Activated CD4-positive, alpha-beta memory T cell treated with anti-CD3 and anti-CD28 coated beads, Interleukin-2, amount 10 ng/mL, durations not matched to agents 7 days and 5 days (primary cell): ENCODE measurements at regions not wholly inside any gene's neighbourhood (a gene's known extent, or its start where the extent isn't known, plus 50 kb on each side); places are given as distances from the start of the nearest gene placed in this dataset.

Experiments
- CTCF ChIA-PET: fragments of 350-600 bp; sonication (Branson Sonifier 250); formaldehyde crosslinking; loops from one replicate; lab custom pipeline; 2021; ENCODE audit warnings: antibody characterized with exemption, inconsistent platforms; lab: Charles Lee
- POLR2A ChIA-PET: fragments of 350-600 bp; sonication (Branson Sonifier 250); formaldehyde crosslinking; loops from one replicate; lab custom pipeline; 2021; ENCODE audit warnings: antibody characterized with exemption; lab: Charles Lee
- DNase-seq: peaks from one replicate; pipeline ENCODE4 v3.0.0-alpha.2; 2020
- H3K27ac Mint-ChIP-seq: one replicate; pipeline ENCODE4 v1.8.0; 2021; ENCODE audit warnings: mild to moderate bottlenecking, mixed read lengths
- H3K27me3 Mint-ChIP-seq: one replicate; pipeline ENCODE4 v1.8.0; 2021; ENCODE audit warnings: mixed read lengths
- H3K36me3 Mint-ChIP-seq: one replicate; pipeline ENCODE4 v1.8.0; 2021; ENCODE audit warnings: low read depth, mixed read lengths
- H3K4me1 Mint-ChIP-seq: one replicate; pipeline ENCODE4 v1.8.0; 2021; ENCODE audit warnings: mixed read lengths
- H3K4me3 Mint-ChIP-seq: one replicate; pipeline ENCODE4 v1.8.0; 2021; ENCODE audit warnings: mild to moderate bottlenecking, mixed read lengths
- H3K9me3 Mint-ChIP-seq: one replicate; pipeline ENCODE4 v1.8.0; 2021; ENCODE audit warnings: mixed read lengths

DNA sequence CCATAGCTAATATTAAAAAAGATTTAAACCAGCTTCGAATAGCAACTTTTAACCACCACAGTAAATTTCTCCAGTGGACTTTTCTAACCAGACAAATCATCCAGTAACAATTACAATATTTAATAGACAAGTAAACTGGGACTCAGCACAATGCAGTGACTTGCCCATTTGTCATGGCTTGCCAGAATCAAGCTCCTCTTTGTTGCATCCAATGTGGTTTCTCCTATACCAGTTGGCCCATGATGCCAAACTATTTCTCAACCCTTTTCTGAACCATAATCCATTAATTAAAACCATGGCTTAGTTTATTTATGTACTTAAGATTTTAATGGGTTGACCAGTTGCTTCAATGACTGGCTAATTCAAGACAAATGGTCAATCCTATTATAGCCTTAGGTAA lies 64.4 kb downstream of the DIO2 start:
- Mint-ChIP-seq H3K27ac (no peak overlapping the region), H3K4me1 (no peaks in the 10 kb centered on the region), H3K27me3 (no peaks in the 10 kb centered on the region), H3K36me3 (no peaks in the 10 kb centered on the region), H3K9me3 (peaks cover 2% of the 10 kb centered on the region), H3K4me3 (no peak overlapping the region)
- CTCF ChIA-PET, result no interaction called here
- no peak for DNase-seq
- POLR2A ChIA-PET, result no interaction called here

DNA sequence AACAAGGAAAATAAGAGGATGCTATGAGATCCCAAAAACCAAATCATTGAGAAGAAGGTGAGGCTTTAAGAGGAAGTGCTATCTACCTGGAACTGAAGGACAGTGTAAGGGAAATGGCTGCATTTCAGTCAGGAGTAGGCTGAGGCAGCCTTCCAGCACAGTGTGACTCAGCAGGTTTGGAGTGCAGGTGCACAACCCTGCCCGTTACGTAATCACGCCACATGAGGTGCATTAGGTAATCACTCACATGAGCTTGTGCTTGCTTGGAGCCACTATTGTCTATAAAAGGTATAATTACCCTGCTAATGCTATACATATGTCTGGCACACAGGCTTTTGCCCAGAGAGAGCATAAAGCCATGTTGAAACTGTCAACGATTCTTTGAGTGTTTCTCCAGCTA lies 74.9 kb downstream of the DIO2 start:
- H3K36me3 Mint-ChIP-seq, result no peaks in the 10 kb centered on the region
- H3K27me3 Mint-ChIP-seq, result no peaks in the 10 kb centered on the region
- H3K4me3 Mint-ChIP-seq, result no peak overlapping the region
- no peak overlapping the region for H3K27ac Mint-ChIP-seq
- no peaks in the 10 kb centered on the region for H3K4me1 Mint-ChIP-seq
- no peak for DNase-seq
- H3K9me3 Mint-ChIP-seq, result peaks cover 28% of the 10 kb centered on the region
- POLR2A ChIA-PET, result no interaction called here
- CTCF ChIA-PET, result no interaction called here

DNA sequence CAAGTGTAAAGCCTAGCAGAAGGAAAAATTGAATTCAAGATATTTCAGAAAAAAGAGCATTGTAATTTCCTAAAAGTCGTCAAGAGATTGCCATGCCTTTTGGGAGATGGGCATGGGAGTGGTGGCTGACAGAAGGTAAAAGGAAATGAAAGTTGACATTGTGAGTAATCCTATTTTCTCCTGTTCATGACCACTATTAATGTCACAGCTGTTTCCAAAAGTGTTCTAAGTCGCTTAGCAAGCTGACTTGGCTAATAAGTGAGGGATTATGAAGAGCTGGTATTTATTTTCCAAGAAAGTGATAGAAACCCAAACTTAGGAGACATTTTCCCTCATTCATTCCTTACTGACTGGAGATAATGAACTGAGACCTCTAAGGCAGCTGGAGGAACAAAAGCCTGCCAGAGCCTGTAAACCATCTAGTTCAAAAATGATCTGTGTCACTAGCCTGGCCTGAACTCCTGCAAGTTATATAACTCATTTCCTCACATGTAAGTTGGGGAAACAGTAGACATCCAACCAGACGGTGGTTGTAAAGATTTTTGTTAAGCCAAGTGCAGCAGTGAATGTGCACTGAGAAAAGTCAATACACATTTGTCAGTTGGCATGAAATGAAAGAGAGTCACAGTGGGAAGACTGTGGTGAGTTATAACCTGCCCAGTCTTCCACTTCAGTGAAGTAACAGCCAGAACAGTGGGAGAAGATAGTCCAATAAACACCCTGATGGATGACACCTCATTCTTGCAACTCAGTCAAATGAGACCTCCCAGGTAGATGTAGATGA lies 75.8 kb downstream of the DIO2 start:
- Mint-ChIP-seq H3K36me3 (no peaks in the 10 kb centered on the region), H3K27me3 (no peaks in the 10 kb centered on the region), H3K27ac (no peak overlapping the region), H3K9me3 (peaks cover 26% of the 10 kb centered on the region), H3K4me1 (no peaks in the 10 kb centered on the region), H3K4me3 (no peak overlapping the region)
- POLR2A ChIA-PET, result no interaction called here
- CTCF ChIA-PET, result no interaction called here
- DNase-seq, result no peak

DNA sequence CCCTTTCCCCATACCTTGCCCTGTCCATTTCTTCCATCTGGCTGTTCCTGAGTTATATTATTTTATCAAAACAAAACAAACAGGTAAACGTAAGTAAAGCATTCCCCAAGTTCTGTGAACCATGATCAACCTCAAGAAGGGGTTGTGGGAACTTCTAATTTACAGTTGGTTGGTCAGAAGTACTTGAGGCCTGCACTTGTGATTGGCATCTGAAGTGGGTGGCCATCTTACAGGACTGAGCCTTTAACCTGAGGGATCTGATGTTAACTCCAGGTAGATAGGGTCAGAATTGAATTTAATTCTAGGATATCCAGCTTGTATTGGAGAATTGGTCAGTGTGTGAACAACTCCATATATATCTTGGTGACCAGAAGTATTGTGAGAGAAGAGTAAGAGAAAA lies 77.0 kb downstream of the DIO2 start:
- Mint-ChIP-seq H3K27ac (no peak overlapping the region), H3K9me3 (peaks cover 25% of the 10 kb centered on the region), H3K36me3 (no peaks in the 10 kb centered on the region), H3K4me3 (no peak overlapping the region), H3K4me1 (no peaks in the 10 kb centered on the region), H3K27me3 (no peaks in the 10 kb centered on the region)
- ChIA-PET CTCF (no interaction called here), POLR2A (no interaction called here)
- DNase-seq, result no peak

DNA sequence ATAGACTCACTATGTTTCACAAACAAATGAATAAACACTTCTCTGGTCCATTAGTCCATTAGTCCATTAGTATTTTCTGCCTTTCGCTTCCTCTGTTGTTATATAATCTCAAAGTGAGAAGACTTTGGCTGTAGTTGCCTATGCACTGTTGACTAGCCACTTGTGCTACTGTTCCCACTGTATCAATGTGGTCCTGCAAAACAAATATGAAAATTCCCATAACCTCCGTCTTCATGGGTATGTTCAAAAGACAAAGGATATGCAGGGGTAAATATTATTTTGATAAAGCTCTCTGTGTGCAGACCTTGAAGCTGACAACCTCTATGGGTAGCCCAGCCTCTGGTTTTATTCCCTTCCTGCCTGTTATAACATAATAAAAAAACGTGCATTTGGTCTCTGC lies 77.8 kb downstream of the DIO2 start:
- ChIA-PET CTCF (no interaction called here), POLR2A (no interaction called here)

DNA sequence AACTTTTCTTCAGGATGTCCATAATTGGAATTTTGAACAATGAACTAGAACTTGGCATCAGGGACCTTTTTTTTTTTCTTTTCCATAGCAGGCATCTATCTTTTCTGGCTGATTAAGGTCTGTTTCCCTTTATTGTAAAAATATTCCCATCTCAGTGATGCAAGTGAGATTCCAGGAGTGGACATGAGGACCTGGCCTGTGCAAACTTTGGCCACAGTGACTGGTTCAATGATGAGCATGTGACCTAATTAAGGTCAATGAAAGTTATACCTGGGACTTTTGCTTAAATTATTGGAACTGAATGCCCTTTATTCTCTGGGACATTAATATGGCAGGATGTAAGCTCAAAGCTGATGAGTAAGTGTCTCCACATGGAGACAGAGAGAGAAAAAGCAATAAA lies 83.8 kb downstream of the DIO2 start:
- Mint-ChIP-seq H3K4me3 (no peak overlapping the region), H3K27me3 (no peaks in the 10 kb centered on the region), H3K4me1 (no peaks in the 10 kb centered on the region)

More for the DNA sequence above, 77.8 kb downstream of the DIO2 start:
- no peak overlapping the region for H3K27ac Mint-ChIP-seq
- H3K9me3 Mint-ChIP-seq, result peaks cover 23% of the 10 kb centered on the region
- H3K36me3 Mint-ChIP-seq, result no peaks in the 10 kb centered on the region
- DNase-seq, result no peak
- H3K27me3 Mint-ChIP-seq, result no peaks in the 10 kb centered on the region
- no peaks in the 10 kb centered on the region for H3K4me1 Mint-ChIP-seq
- H3K4me3 Mint-ChIP-seq, result no peak overlapping the region

DNA sequence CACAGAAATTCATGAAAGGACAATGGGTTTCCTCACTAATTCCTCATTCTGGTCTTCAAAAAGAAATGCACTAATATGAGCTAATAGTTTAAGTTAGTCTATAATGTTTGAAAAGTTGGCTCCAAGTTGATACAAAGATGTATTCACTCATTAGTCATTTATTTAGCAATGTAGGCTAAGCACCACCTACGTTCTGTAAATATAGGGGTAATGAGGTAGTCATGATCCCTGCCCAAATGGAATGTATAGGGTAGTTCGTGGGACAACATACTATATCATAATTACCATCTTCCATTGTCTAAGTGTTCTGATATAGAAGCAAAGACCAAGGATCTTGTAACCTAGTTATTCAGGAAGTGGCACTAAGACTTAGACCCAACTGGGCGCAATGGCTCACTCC lies 86.5 kb downstream of the DIO2 start:
- Mint-ChIP-seq H3K27me3 (no peaks in the 10 kb centered on the region), H3K27ac (no peak overlapping the region), H3K9me3 (no peaks in the 10 kb centered on the region), H3K4me3 (no peak overlapping the region), H3K4me1 (no peaks in the 10 kb centered on the region), H3K36me3 (no peaks in the 10 kb centered on the region)
- DNase-seq, result no peak
- POLR2A ChIA-PET, result no interaction called here
- CTCF ChIA-PET, result no interaction called here

More for the DNA sequence above, 83.8 kb downstream of the DIO2 start:
- Mint-ChIP-seq H3K27ac (no peak overlapping the region), H3K36me3 (no peaks in the 10 kb centered on the region), H3K9me3 (no peaks in the 10 kb centered on the region)
- POLR2A ChIA-PET, result no interaction called here
- CTCF ChIA-PET, result no interaction called here
- no peak for DNase-seq

DNA sequence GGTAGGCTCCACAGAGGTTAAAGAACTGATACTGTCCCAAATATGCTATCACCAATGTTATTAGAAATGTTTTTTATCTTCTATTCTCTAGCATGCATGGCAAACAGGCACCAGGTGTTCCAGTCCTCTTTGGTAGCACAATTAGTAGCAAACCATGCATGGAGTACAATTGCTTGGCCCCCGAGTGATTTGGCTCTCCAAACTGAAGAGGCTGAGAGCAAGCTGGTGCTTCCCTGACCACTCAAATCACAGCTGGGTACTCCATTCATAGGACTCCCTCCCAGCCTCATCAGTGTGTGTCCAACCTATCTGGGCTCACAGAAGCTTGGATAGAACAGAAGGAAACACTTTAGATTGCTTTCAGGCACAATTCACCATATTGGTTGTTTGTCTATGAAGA lies 93.4 kb downstream of the DIO2 start:
- POLR2A ChIA-PET, result no interaction called here
- CTCF ChIA-PET, result no interaction called here
- H3K27ac Mint-ChIP-seq, result no peak overlapping the region
- H3K4me1 Mint-ChIP-seq, result no peaks in the 10 kb centered on the region
- H3K27me3 Mint-ChIP-seq, result no peaks in the 10 kb centered on the region
- no peak overlapping the region for H3K4me3 Mint-ChIP-seq
- peaks cover 12% of the 10 kb centered on the region for H3K9me3 Mint-ChIP-seq
- DNase-seq, result no peak
- no peaks in the 10 kb centered on the region for H3K36me3 Mint-ChIP-seq

DNA sequence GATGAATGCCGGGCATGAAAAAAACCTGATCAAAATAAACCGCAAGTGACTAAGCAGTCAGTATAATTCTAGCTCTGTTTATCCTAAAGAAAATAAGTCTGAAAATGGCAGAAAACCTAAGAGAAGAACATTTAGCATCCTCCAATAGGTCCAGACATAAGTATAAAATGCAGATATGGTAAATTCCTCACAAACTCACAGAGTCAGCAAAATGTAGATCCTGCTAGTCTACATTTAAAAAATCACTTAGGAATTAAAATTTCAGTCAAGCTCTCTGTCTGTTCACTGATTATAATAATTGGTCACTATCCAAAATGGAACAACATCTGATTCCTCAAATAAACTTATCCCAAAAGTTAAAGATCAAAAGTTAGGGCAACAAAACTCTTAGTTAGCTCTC lies 95.1 kb downstream of the DIO2 start:
- no peaks in the 10 kb centered on the region for H3K36me3 Mint-ChIP-seq
- no peaks in the 10 kb centered on the region for H3K4me1 Mint-ChIP-seq
- H3K4me3 Mint-ChIP-seq, result no peak overlapping the region
- DNase-seq, result no peak
- ChIA-PET CTCF (no interaction called here), POLR2A (no interaction called here)
- no peak overlapping the region for H3K27ac Mint-ChIP-seq
- H3K27me3 Mint-ChIP-seq, result no peaks in the 10 kb centered on the region
- H3K9me3 Mint-ChIP-seq, result peaks cover 12% of the 10 kb centered on the region

DNA sequence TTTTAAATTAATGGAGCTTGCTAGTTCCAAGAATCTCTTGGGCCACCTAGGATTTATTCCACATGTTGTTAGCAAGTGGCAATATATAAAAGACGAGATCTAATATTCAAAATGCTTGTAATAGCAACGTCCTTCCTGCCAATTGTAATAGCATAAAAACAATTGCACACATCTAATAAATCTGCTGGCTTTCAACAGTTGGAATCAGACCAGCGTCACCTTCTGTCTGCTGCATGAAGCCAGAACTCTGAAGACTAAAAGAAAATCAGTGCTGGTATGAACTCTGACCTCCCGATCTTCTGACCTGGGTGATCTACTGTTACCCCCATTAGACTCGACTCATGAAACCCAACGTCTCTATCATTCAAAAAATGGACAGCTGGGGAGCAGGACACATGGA lies 100.6 kb downstream of the DIO2 start:
- Mint-ChIP-seq H3K9me3 (peaks cover 3% of the 10 kb centered on the region), H3K4me1 (no peaks in the 10 kb centered on the region), H3K27me3 (no peaks in the 10 kb centered on the region), H3K36me3 (no peaks in the 10 kb centered on the region), H3K27ac (no peak overlapping the region), H3K4me3 (no peak overlapping the region)
- DNase-seq, result no peak
- ChIA-PET CTCF (no interaction called here), POLR2A (no interaction called here)

DNA sequence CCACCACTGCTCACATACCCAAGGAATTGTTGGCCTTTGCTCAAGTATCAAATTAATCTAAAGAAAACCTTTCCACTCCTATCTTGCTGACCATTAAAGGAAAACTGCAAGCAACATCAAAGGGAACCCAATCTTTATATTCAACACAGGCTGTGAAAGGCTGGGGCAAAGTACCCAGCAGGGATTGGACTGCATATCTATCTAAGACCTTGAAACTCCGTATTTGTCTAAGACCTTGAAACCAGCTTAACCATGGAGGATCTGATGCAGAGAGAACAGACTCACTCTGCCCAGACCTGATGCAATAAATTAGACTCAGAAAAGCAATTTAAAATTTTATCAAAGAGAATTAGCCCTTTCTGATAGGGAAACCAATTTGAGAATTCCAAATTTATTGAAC lies 102.2 kb downstream of the DIO2 start:
- H3K27me3 Mint-ChIP-seq, result no peaks in the 10 kb centered on the region
- no peak for DNase-seq
- no peaks in the 10 kb centered on the region for H3K4me1 Mint-ChIP-seq
- ChIA-PET POLR2A (no interaction called here), CTCF (no interaction called here)
- H3K27ac Mint-ChIP-seq, result no peak overlapping the region
- H3K36me3 Mint-ChIP-seq, result no peaks in the 10 kb centered on the region
- peaks cover 3% of the 10 kb centered on the region for H3K9me3 Mint-ChIP-seq
- H3K4me3 Mint-ChIP-seq, result no peak overlapping the region

DNA sequence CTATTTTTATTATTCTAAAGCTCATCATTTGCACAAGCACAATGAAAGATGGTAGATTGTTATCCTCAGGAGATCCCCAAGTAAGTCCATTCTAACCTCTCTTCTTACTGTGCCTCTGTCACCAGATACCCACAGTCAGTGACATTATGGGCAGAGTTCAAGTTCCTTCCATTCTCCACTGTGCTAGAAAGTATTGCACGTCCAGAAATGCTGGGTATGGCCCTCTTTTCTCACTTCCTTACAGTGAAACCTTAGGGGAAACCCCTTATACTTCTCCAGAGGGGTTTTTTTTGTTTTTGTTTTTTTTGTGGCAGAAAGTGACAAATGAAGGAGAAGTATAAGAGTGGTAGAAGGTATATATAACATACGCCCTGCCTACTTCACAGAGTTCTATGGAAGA lies 102.9 kb downstream of the DIO2 start:
- no peak for DNase-seq
- no peaks in the 10 kb centered on the region for H3K27me3 Mint-ChIP-seq
- ChIA-PET CTCF (no interaction called here), POLR2A (no interaction called here)
- no peaks in the 10 kb centered on the region for H3K36me3 Mint-ChIP-seq
- peaks cover under 1% of the 10 kb centered on the region for H3K9me3 Mint-ChIP-seq
- H3K4me1 Mint-ChIP-seq, result no peaks in the 10 kb centered on the region
- no peak overlapping the region for H3K4me3 Mint-ChIP-seq
- no peak overlapping the region for H3K27ac Mint-ChIP-seq

DNA sequence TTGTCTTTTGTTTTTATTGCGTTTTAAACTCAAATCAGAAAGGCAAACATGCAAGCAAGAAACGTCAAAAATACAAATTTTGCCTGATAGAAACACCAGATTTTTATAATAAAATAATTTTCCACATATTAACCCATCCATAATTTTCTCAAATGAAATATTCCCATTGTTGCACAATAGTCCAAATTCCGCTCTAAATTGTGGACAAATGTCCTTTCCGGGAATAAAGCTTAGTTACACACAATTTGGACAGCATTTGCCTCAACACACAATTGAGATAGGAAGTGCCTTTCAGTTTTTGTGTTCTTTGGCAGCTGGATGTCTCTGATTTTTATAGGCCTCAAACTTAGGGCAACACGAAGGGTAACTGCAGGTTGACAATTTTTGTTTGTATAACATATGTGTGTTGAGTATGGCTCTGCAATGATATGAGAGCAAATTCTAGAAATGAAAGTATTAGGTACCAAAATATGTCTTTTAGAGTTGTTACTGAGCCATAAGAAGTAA lies 105.8 kb downstream of the DIO2 start:
- DNase-seq, result no peak
- CTCF ChIA-PET, result no interaction called here
- Mint-ChIP-seq H3K27ac (no peak overlapping the region), H3K4me1 (no peaks in the 10 kb centered on the region), H3K36me3 (no peaks in the 10 kb centered on the region), H3K27me3 (no peaks in the 10 kb centered on the region), H3K4me3 (no peak overlapping the region), H3K9me3 (no peaks in the 10 kb centered on the region)
- POLR2A ChIA-PET, result no interaction called here

DNA sequence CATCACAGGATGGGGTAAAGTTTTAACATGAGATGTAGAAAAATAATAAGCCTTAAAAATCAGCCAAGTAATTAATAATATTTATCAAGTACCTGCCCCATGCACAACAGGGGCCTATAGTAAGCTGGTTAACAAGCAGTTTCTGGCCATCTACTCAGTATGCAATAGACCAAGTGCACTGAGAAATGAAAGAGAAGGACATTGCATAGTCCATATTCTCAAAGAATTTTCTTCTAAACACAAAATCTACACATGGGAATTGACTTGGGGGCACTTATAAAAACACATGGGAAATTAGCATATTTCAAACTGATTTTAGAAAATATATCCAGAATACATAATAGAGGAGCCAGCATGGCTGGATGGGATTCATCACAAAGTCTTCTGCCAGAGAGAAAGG lies 109.5 kb downstream of the DIO2 start:
- H3K4me1 Mint-ChIP-seq, result no peaks in the 10 kb centered on the region
- no peaks in the 10 kb centered on the region for H3K27me3 Mint-ChIP-seq
- no peak overlapping the region for H3K27ac Mint-ChIP-seq
- no peak overlapping the region for H3K4me3 Mint-ChIP-seq
- peaks cover 4% of the 10 kb centered on the region for H3K9me3 Mint-ChIP-seq
- ChIA-PET POLR2A (no interaction called here), CTCF (no interaction called here)
- DNase-seq, result no peak
- no peaks in the 10 kb centered on the region for H3K36me3 Mint-ChIP-seq
